ENCODE measurements at regions not wholly inside any gene's neighbourhood (a gene's known extent, or its start where the extent isn't known, plus 50 kb on each side); places are given as distances from the start of the nearest gene placed in this dataset.
A peak's percentile ranks its signal among the peaks of the same experiment; 100 is the strongest.

GRCh38 chr7:17477182-17477581 lies 178.7 kb downstream of the AHR start:
- DNase-seq (ENCODE audit: low spot score) (no peak), ATAC-seq (no peak)

DNA sequence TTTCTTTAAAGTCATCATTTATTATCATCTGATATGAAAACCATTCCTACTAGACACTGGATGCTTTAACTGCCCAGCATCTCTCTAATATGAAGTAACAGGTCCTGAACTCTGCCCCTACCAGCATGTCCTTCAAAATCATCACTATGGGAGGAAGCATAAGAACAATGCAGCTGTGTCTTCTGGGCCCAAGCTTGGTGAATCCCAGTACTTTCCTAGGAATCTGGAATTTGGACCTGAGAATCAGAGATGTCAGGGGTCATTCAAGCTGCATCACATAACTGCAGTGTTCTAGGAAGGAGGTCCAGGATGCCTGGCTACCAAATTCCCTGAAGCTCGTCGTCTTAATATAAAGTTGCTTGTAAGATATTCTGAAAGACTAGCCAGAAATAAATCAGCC lies 182.7 kb downstream of the AHR start:
- ATAC-seq = no peak
- no peak for DNase-seq (ENCODE audit: low spot score)

- ATAC-seq = no peak
- DNase-seq (ENCODE audit: low spot score) = no peak
Observed at GRCh38 chr7:17485368-17485767, 186.9 kb downstream of the AHR start.

DNA sequence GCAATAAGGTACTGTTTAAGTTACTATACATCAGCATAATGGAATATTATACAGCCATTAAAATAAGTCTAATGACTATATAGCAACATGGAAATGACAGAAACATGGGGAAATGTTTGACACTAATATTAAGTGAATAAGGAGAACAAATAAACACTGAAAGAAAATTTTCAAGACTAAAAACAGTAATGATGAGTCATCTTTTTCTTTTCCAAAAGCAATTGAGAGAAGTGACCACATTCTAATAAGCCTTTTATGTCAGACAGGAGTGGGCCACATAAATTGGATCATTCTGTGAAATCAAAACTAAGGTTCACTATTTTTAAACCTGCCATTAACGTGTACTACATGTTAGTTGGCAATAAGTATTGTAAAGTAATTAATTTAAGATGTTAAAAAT lies 187.5 kb downstream of the AHR start:
- ATAC-seq (no peak), DNase-seq (ENCODE audit: low spot score) (no peak)

DNA sequence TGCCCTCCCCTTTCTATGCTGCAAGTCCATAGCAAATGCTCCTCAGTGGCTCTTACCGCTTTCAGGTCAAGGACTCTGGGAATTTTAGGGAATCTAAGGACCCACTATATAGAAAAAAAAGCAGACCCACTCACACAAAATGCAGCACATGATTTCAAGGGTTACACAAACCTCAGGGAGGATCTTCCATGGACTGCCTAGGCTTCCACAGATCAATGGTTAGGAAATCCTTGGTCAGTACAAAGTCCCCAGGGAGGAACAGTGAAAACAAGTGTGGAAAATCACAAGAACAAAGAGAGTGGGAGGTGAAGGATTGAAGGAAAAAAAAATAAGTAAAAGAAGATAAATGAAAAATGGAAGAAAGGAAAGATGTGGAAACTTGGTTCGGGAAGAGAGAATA lies 188.4 kb downstream of the AHR start:
- ATAC-seq (peak; percentile 89), DNase-seq (ENCODE audit: low spot score) (peak; percentile 63)

DNA sequence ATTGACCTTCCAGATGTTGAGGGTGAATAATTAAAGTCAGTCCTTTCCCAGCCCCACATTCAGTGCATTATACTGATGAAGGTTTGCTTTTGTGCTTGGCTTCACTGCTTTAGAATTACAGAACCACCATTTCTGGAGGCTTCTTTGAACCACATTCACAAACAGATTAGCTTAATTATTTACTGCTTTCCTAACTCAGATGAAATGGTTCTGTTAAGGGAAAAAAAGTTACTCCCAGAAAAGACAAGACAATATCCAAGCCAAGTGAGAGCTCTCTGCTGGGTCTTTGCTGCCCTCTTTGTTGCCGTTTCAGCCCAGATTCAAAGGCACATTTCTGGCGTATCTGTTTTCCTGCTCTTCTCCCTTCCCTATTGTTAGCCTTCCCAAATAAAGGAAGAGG lies 188.9 kb downstream of the AHR start:
- ATAC-seq = peak; percentile 78
- DNase-seq (ENCODE audit: low spot score) = no peak

DNA sequence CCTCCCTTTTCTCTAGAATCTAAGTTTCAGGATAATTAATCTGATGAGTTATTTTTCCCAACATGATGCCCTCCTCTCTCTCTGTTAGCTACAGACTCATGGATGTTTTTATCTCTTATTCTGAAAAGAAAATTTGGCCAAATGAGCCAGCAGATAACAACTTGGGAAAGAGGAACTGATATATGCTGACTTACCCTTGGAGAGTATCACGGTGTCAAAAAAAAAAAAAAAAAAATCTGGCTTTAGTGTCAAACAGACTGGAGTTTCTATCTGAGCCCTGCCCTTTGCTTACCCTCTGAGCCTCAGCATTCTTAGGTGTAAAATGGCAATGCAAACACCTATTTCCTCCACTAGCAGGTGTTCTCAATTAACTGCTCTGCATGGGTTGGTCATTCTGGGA lies 190.4 kb downstream of the AHR start:
- ATAC-seq (no peak), DNase-seq (ENCODE audit: low spot score) (no peak)

DNA sequence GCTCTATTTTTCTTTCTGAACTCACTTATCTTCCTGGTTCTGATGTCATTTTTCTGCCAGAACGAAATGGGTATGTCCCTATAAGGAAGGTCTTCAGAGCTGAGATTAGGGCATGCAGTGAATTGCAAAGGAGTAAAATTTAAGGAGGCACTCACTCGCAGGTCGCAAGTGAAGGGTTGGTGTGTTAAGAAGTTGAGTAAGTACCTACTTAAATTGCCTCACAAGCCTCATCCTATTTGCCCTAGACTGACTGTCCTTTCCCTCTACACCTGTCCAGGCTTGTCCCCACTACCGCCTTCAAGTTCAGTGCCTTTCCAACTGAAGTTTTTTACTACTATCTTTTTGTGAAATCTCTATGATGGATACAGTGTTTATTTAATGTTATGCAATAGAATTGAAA lies 191.5 kb downstream of the AHR start:
- ATAC-seq = no peak
- no peak for DNase-seq (ENCODE audit: low spot score)

DNA sequence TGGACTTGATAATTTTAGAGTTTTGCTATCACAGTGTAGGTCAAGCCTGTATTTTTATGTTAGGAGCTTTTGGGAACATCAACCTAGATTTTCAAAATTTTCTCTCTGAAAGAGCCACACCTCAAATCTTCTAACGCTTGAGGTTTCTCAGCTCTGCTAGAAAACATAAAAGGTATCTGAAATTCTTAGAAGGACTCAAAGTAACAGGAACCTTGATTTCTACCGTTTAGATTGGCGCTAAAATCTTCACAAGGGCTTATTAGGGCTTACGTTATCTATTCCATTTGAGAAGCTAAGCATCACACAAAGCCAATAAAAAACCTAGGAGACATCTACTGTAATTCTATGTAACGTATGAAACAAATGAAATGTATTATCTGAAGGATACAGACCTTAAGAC lies 192.4 kb downstream of the AHR start:
- DNase-seq (ENCODE audit: low spot score) (no peak), ATAC-seq (no peak)

GRCh38 chr7:17492437-17492836 lies 194.0 kb downstream of the AHR start:
- no peak for DNase-seq (ENCODE audit: low spot score)
- ATAC-seq = peak; percentile 24

- ATAC-seq (no peak), DNase-seq (ENCODE audit: low spot score) (no peak)
Observed at GRCh38 chr7:17493446-17493845, 195.0 kb downstream of the AHR start.

- no peak for ATAC-seq
- no peak for DNase-seq (ENCODE audit: low spot score)
Observed at GRCh38 chr7:17495655-17496394, 197.4 kb downstream of the AHR start.

GRCh38 chr7:17497136-17497535 lies 198.7 kb downstream of the AHR start:
- DNase-seq (ENCODE audit: low spot score) (no peak), ATAC-seq (no peak)

DNA sequence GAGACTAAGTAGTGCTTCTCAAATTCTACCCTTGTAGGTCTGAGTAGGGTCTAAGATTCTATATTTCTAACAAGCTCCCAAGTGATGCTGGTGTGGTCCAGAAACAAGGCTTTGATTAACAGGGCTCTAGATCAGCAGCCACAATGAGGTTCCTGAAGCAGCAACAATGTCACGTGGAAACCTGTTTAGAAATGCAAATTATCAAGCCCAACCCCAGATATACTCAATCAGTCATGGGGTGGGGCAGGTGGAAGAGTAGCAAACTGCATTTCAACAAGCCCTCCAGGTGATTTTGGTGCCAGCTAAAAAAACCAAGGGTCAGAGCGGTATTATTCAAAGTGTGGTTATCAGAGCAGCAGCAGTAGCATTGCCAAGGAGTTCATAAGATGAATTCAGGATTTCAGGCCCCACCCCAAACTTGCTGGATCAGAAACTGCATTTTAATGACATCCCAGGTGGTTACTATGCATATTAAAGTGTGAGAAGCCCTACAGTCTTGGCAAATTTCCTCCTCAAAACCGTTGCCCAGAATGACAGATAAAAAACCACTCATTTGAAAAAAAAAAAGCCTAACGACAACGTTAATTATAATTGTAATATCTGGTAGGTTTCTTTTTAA lies 199.2 kb downstream of the AHR start:
- DNase-seq (ENCODE audit: low spot score) (no peak), ATAC-seq (no peak)

- DNase-seq (ENCODE audit: low spot score) = no peak
Observed at GRCh38 chr7:17498230-17498629, 199.8 kb downstream of the AHR start.

GRCh38 chr7:17500736-17501135 lies 202.3 kb downstream of the AHR start:
- peak; percentile 74 for DNase-seq (ENCODE audit: low spot score)
- ATAC-seq = peak; percentile 84

More at GRCh38 chr7:17498230-17498629, 199.8 kb downstream of the AHR start:
- ATAC-seq = peak; percentile 67

GRCh38 chr7:17501441-17502212 lies 203.2 kb downstream of the AHR start:
- ATAC-seq (no peak), DNase-seq (ENCODE audit: low spot score) (no peak)

GRCh38 chr7:17502213-17503060 lies 204.0 kb downstream of the AHR start:
- no peak for ATAC-seq
- no peak for DNase-seq (ENCODE audit: low spot score)

GRCh38 chr7:17506095-17506494 lies 207.6 kb downstream of the AHR start:
- DNase-seq (ENCODE audit: low spot score) = peak; percentile 85
- ATAC-seq = peak; percentile 82

- DNase-seq (ENCODE audit: low spot score) (no peak), ATAC-seq (no peak)
Observed at GRCh38 chr7:17506596-17506995, 208.1 kb downstream of the AHR start.

DNA sequence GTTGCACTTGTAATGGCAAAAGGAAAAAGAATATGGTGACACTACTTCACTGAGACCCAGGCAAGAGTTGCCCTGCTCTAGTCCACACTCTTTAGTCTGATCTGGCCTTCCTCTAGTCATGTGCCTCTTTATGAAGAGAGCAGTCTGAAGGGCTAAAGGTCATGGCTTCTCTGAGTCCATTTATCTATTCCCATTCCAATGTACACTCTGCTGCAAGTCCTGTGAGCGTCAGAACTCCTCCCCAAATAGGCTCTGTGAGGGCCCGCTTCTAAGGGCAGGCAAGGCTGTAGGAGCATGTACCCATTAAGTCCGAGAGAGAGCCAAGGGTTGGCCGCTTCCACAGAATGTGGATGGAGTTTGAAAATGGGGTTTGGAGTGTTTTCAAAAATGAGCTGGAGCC lies 209.3 kb downstream of the AHR start:
- ATAC-seq (peak; percentile 82), DNase-seq (ENCODE audit: low spot score) (peak; percentile 68)
